ENCODE measurements at regions not wholly inside any gene's neighbourhood (a gene's known extent, or its start where the extent isn't known, plus 50 kb on each side); places are given as distances from the start of the nearest gene placed in this dataset.
"Not testable (repeated sequence)": the region's sequence is repeated elsewhere in the genome, so short reads cannot be mapped to it uniquely, and the experiment has no call there.

GRCh38 chr3:177694951-177695350 lies 497.7 kb upstream of the TBL1XR1 start:
- TF ChIP-seq CTCF (conservative IDR thresholded peaks at IDR 0.05) (no peak), ZFX (IDR thresholded peaks at IDR 0.05) (no peak)
- H3K27ac ChIP-seq = no peak overlapping the region

GRCh38 chr3:177700117-177700516 lies 502.8 kb upstream of the TBL1XR1 start:
- TF ChIP-seq CTCF (conservative IDR thresholded peaks at IDR 0.05) (no peak), ZFX (IDR thresholded peaks at IDR 0.05) (no peak)
- H3K27ac ChIP-seq = no peak overlapping the region

- no peak overlapping the region for H3K27ac ChIP-seq
- TF ChIP-seq ZFX (IDR thresholded peaks at IDR 0.05) (no peak), CTCF (conservative IDR thresholded peaks at IDR 0.05) (no peak)
Measured at GRCh38 chr3:177703788-177704187, 506.5 kb upstream of the TBL1XR1 start.

- H3K27ac ChIP-seq = peak overlapping the region; percentile 4; the same call in 1 of the 2 replicates
- TF ChIP-seq CTCF (conservative IDR thresholded peaks at IDR 0.05) = no peak
- no peak for TF ChIP-seq ZFX (IDR thresholded peaks at IDR 0.05)
Measured at GRCh38 chr3:177705976-177706823, 508.9 kb upstream of the TBL1XR1 start.

- H3K27ac ChIP-seq = not testable (repeated sequence)
Measured at GRCh38 chr3:177709470-177709869, 512.2 kb upstream of the TBL1XR1 start.

GRCh38 chr3:177710506-177710905 lies 513.2 kb upstream of the TBL1XR1 start:
- no peak overlapping the region for H3K27ac ChIP-seq
- TF ChIP-seq CTCF (conservative IDR thresholded peaks at IDR 0.05) (no peak), ZFX (IDR thresholded peaks at IDR 0.05) (no peak)

GRCh38 chr3:177711637-177712036 lies 514.4 kb upstream of the TBL1XR1 start:
- no peak for TF ChIP-seq ZFX (IDR thresholded peaks at IDR 0.05)
- no peak overlapping the region for H3K27ac ChIP-seq

GRCh38 chr3:177713928-177714900 lies 516.9 kb upstream of the TBL1XR1 start:
- TF ChIP-seq ZFX (IDR thresholded peaks at IDR 0.05) (no peak), CTCF (conservative IDR thresholded peaks at IDR 0.05) (no peak)
- H3K27ac ChIP-seq = no peak overlapping the region

Measured in C4-2B (cell line).